Upper lobe of left lung (tissue), 6 donors: ENCODE measurements at regions not wholly inside any gene's neighbourhood (a gene's known extent, or its start where the extent isn't known, plus 50 kb on each side); places are given as distances from the start of the nearest gene placed in this dataset.

Experiments used
- ATAC-seq, 2 donors: fragments of 200-7000 bp; cut with Tn5 transposase; one replicate each; pipeline ENCODE4 v1.9.1; 2022; ENCODE audit warnings: mild to moderate bottlenecking in 2 of 2, moderate library complexity in 2 of 2; ENCODE audit not compliant: low FRiP score in 2 of 2
- DNase-seq, 2 donors: peaks; one replicate each; pipeline ENCODE4 v3.0.0-alpha.2; 2019 to 2020
- H3K27ac ChIP-seq, 4 donors: fragments of 200-600 bp; sonication (generic); one replicate each; pipeline ENCODE4 v1.5.1; 2016 to 2019
- H3K27me3 ChIP-seq, 4 donors: fragments of 200-600 bp; sonication (generic); one replicate each; pipeline ENCODE4 v1.5.1; 2017 to 2019
- H3K36me3 ChIP-seq, 4 donors: fragments of 200-600 bp; sonication (generic); one replicate each; pipeline ENCODE4 v1.5.1; 2016 to 2019
- H3K4me1 ChIP-seq, 4 donors: fragments of 200-600 bp; sonication (generic); one replicate each; pipeline ENCODE4 v1.5.1; 2018 to 2019
- H3K4me3 ChIP-seq, 4 donors: fragments of 200-600 bp; sonication (generic); one replicate each; pipeline ENCODE4 v1.5.1; 2017 to 2019; ENCODE audit warnings: mild to moderate bottlenecking in 2 of 4, moderate library complexity in 1 of 4
- H3K9me3 ChIP-seq, 4 donors: fragments of 200-600 bp; sonication (generic); one replicate each; pipeline ENCODE4 v1.5.1; 2018 to 2019
- CTCF ChIP-seq, 6 experiments: fragments of 450-650 bp in 4 of 6; fragments of 200-600 bp in 2 of 6; sonication (generic) in 2 of 6; IDR thresholded peaks; one replicate each; pipeline ENCODE4 v1.5.1; 2016 to 2019; ENCODE audit warnings: antibody characterized with exemption in 6 of 6
- EP300 ChIP-seq, 4 donors: sonication (generic); formaldehyde crosslinking; IDR thresholded peaks; one replicate each; pipeline ENCODE4 v1.5.1; 2017; ENCODE audit warnings: antibody characterized with exemption in 4 of 4, control low read depth in 2 of 4
- POLR2A ChIP-seq, 4 donors: fragments of 450-650 bp; IDR thresholded peaks; one replicate each; pipeline ENCODE4 v1.5.1; 2016 to 2017; ENCODE audit warnings: antibody characterized with exemption in 4 of 4, mild to moderate bottlenecking in 2 of 4
- POLR2AphosphoS5 ChIP-seq, 2 donors: sonication (generic); formaldehyde crosslinking; IDR thresholded peaks; one replicate each; pipeline ENCODE4 v1.5.1; 2017; ENCODE audit warnings: antibody characterized with exemption in 2 of 2
- WGBS, 2 donors: methylation state at CpG; one replicate each; pipeline ENCODE4 v1.1.5; 2017 to 2018; 5-methylcytosine and 5-hydroxymethylcytosine counted together
- donor health status: DM: no; HTN: no; CAD: no; lungs with moderate emphysema.
- donor health status: DM: no; HTN: yes; CAD: no; lungs with severe emphysema.

- H3K4me3 ChIP-seq = no peak overlapping the region
- no peaks in the 10 kb centered on the region for H3K4me1 ChIP-seq
- ATAC-seq = no peak
- no peaks in the 10 kb centered on the region for H3K27me3 ChIP-seq
- H3K9me3 ChIP-seq = no peaks in the 10 kb centered on the region
- WGBS, 2 donors = 67 to 87% methylated on average over 3 to 8 of the region's 9 CpGs
- TF ChIP-seq EP300 (IDR thresholded peaks at IDR 0.05) (no peak), POLR2AphosphoS5 (IDR thresholded peaks at IDR 0.05) (no peak), CTCF (IDR thresholded peaks at IDR 0.05) (no peak), POLR2A (IDR thresholded peaks at IDR 0.05) (no peak)
- DNase-seq = peak in 1 of 2 donors; percentile 24
- H3K27ac ChIP-seq = no peak overlapping the region
- H3K36me3 ChIP-seq = no peaks in the 10 kb centered on the region
These were observed 1981.1 kb upstream of the PCDH20 start for GRCh38 chr13:63396746-63397145.

- 66 to 90% methylated on average over 3 of the region's 3 CpGs for WGBS, 2 donors
- Histone ChIP-seq H3K36me3 (no peaks in the 10 kb centered on the region), H3K27ac (no peak overlapping the region), H3K9me3 (no peaks in the 10 kb centered on the region), H3K27me3 (no peaks in the 10 kb centered on the region), H3K4me3 (no peak overlapping the region), H3K4me1 (no peaks in the 10 kb centered on the region)
- DNase-seq (no peak), ATAC-seq (no peak)
- TF ChIP-seq POLR2AphosphoS5 (IDR thresholded peaks at IDR 0.05) (no peak), POLR2A (IDR thresholded peaks at IDR 0.05) (no peak)
These were observed 1977.5 kb upstream of the PCDH20 start for GRCh38 chr13:63393112-63393511.

- DNase-seq = no peak
- Histone ChIP-seq H3K4me3 (no peak overlapping the region), H3K36me3 (no peaks in the 10 kb centered on the region), H3K4me1 (no peaks in the 10 kb centered on the region), H3K9me3 (no peaks in the 10 kb centered on the region), H3K27me3 (no peaks in the 10 kb centered on the region), H3K27ac (no peak overlapping the region)
- WGBS, 2 donors = 86 to 93% methylated on average over 1 of the region's 1 CpG
- no peak for TF ChIP-seq POLR2AphosphoS5 (IDR thresholded peaks at IDR 0.05)
- TF ChIP-seq EP300 (IDR thresholded peaks at IDR 0.05) = no peak
- ATAC-seq = no peak
These were observed 1974.1 kb upstream of the PCDH20 start for GRCh38 chr13:63389756-63390155.

GRCh38 chr13:63381078-63381859, 1965.6 kb upstream of the PCDH20 start:
- H3K9me3 ChIP-seq = no peaks in the 10 kb centered on the region
- no peak overlapping the region for H3K27ac ChIP-seq
- no peak for DNase-seq
- H3K27me3 ChIP-seq = no peaks in the 10 kb centered on the region
- 65 to 69% methylated on average over 2 of the region's 2 CpGs for WGBS, 2 donors
- H3K4me1 ChIP-seq = no peaks in the 10 kb centered on the region
- no peak overlapping the region for H3K4me3 ChIP-seq
- TF ChIP-seq CTCF (IDR thresholded peaks at IDR 0.05) (no peak), POLR2AphosphoS5 (IDR thresholded peaks at IDR 0.05) (no peak), POLR2A (IDR thresholded peaks at IDR 0.05) (no peak), EP300 (IDR thresholded peaks at IDR 0.05) (no peak)
- no peak for ATAC-seq
- no peaks in the 10 kb centered on the region for H3K36me3 ChIP-seq

GRCh38 chr13:63377986-63378385, 1962.3 kb upstream of the PCDH20 start:
- no peak overlapping the region for H3K4me3 ChIP-seq
- no peaks in the 10 kb centered on the region for H3K27me3 ChIP-seq
- no peaks in the 10 kb centered on the region for H3K4me1 ChIP-seq
- TF ChIP-seq POLR2A (IDR thresholded peaks at IDR 0.05) (no peak), POLR2AphosphoS5 (IDR thresholded peaks at IDR 0.05) (no peak), CTCF (IDR thresholded peaks at IDR 0.05) (no peak), EP300 (IDR thresholded peaks at IDR 0.05) (no peak)
- DNase-seq (no peak), ATAC-seq (no peak)
- H3K9me3 ChIP-seq = no peaks in the 10 kb centered on the region
- 81 to 88% methylated on average over 2 of the region's 2 CpGs for WGBS, 2 donors
- no peak overlapping the region for H3K27ac ChIP-seq
- H3K36me3 ChIP-seq = no peaks in the 10 kb centered on the region

GRCh38 chr13:63370101-63370500, 1954.5 kb upstream of the PCDH20 start:
- Histone ChIP-seq H3K4me3 (no peak overlapping the region), H3K9me3 (no peaks in the 10 kb centered on the region), H3K4me1 (no peaks in the 10 kb centered on the region), H3K36me3 (no peaks in the 10 kb centered on the region), H3K27ac (no peak overlapping the region), H3K27me3 (no peaks in the 10 kb centered on the region)
- DNase-seq = no peak
- no peak for TF ChIP-seq EP300 (IDR thresholded peaks at IDR 0.05)
- no peak for TF ChIP-seq POLR2AphosphoS5 (IDR thresholded peaks at IDR 0.05)
- no peak for TF ChIP-seq POLR2A (IDR thresholded peaks at IDR 0.05)
- TF ChIP-seq CTCF (IDR thresholded peaks at IDR 0.05) = no peak
- ATAC-seq = no peak
- 32 to 46% methylated on average over 1 of the region's 1 CpG for WGBS, 2 donors
